Cardiac muscle cell (in vitro differentiated cells and primary cell): ENCODE measurements at regions not wholly inside any gene's neighbourhood (a gene's known extent, or its start where the extent isn't known, plus 50 kb on each side); places are given as distances from the start of the nearest gene placed in this dataset.
"Not testable (repeated sequence)": the region's sequence is repeated elsewhere in the genome, so short reads cannot be mapped to it uniquely, and the experiment has no call there.

Experiments
- DNase-seq, 2 donors: peaks; one replicate each; pipeline versions ENCODE4 v3.0.0 to v3.0.0-alpha.2; 2010 to 2017; ENCODE audit warnings: low read depth in 1 of 2, low spot score in 1 of 2
- H3K27ac ChIP-seq: fragments of 200-600 bp; sonication (generic); 2 replicates; pipeline ENCODE4 v1.5.1; 2016
- H3K27me3 ChIP-seq: fragments of 200-600 bp; sonication (generic); 2 replicates; pipeline ENCODE4 v1.6.0; 2016; ENCODE audit warnings: control low read depth
- H3K36me3 ChIP-seq: fragments of 200-600 bp; sonication (generic); 2 replicates; pipeline ENCODE4 v1.5.1; 2016; ENCODE audit warnings: control low read depth
- H3K4me1 ChIP-seq: fragments of 200-600 bp; sonication (generic); 2 replicates; pipeline ENCODE4 v1.8.1; 2017; ENCODE audit warnings: low read depth, mild to moderate bottlenecking, mixed run types
- H3K4me3 ChIP-seq: fragments of 200-600 bp; sonication (generic); 2 replicates; pipeline ENCODE4 v1.5.1; 2016; ENCODE audit warnings: mild to moderate bottlenecking
- H3K9me3 ChIP-seq: fragments of 200-600 bp; sonication (generic); 2 replicates; pipeline ENCODE4 v1.5.1; 2017; ENCODE audit warnings: low read depth, mild to moderate bottlenecking, control low read depth

DNA sequence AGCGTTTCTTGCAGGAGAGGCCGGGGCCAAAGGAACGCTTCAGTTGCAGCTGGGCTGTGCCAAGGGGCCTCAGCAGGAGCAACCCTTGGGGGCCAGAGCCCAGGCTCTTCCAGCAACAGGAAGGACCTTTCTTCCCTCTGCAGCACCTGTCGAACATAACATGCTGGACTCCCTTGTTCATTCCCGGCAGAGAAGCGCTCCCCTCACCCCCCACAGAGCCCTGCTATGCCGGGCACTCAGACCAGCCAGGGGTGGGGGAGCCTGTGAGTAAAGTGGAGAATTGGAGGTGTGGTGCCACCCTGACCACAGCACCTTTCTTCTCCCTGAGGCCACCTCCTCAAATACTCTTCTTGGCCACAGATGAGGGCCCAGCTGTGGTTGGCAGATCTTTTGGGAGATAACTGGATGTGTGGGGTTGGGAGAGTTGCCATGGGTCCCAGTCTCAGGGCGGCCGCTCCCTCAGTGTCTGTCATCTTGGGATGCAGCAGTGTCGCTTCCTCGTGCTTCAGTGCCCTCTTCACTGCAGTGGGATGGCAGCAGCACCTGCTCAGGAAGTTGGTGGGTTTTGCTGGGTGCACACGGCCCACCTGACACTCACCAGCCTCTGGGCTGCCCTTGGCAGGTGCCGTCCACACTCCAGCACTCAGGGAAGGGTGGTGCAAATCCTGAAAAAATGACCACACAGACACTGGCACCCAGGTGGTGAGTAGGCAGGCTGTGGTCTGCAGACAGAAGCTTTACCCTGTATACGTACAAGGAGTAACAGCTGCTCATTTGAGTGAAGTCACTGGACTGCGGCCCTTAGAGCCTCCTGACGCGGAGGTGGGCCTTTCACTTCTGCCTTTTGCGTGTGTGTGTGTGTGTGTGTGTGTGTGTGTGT lies 67.5 kb downstream of the NPIPB11 start:
- not testable (repeated sequence) for DNase-seq, H3K4me3 ChIP-seq, H3K9me3 ChIP-seq, H3K4me1 ChIP-seq, H3K27me3 ChIP-seq, H3K36me3 ChIP-seq, H3K27ac ChIP-seq

GRCh38 chr16:29337385-29337901 lies 69.1 kb downstream of the NPIPB11 start:
- not testable (repeated sequence) for H3K27me3 ChIP-seq, H3K27ac ChIP-seq, H3K4me3 ChIP-seq, DNase-seq, H3K36me3 ChIP-seq, H3K4me1 ChIP-seq, H3K9me3 ChIP-seq

DNA sequence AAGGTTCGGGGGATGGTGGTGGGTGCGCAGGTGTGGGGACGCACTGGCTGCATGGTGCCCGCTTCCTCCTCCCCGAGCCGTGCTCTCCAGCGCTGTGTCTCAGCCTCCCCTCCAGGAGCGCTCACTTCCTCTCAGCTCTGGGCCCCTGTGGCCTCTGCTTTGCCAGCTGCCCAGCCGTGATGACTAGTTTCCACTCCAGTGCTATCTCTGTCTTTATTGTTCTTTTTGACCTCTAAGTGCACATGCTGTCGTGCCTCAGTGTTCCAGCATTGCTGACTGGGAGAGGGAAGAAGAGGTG lies 71.0 kb downstream of the NPIPB11 start:
- H3K36me3 ChIP-seq, H3K4me3 ChIP-seq, H3K27me3 ChIP-seq, DNase-seq, H3K27ac ChIP-seq, H3K4me1 ChIP-seq, H3K9me3 ChIP-seq: not testable (repeated sequence)

DNA sequence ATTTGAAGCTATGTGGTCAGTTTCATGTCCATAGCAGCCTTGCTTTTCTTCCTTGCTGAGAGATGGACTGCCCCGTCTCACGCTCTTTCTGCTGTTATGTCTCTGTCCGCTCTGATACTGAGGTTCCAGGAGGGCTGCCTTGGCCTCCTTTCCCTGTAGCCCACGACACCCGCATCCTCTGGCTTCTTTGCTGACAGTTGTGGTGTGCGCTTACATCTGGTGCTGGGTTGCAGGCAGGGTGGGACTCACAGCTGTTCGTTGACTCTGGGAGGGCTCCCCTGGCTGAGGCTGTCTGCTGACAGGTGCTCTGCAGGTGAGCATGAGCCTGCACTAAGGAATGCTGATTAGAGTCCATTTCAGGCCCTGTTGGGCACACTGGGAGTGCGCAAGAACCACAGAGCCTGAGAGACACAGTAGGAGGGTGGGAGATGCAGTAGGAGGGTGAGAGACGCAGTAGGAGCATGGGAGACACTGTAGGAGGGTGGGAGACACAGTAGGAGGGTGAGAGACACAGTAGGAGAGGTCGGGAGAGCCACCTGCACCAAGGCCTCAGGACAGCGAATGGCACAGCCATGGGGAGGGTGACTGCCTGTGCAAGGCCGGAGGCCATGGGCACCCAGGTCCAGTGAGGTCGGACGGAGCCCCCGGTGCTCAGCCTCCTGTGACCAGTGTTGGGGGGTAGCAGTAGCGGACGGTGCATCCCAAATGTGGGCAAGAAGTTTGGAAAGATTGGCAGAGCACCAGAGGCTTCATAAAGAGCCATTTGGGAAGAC lies 71.5 kb downstream of the NPIPB11 start:
- not testable (repeated sequence) for H3K4me3 ChIP-seq, H3K9me3 ChIP-seq, DNase-seq, H3K36me3 ChIP-seq, H3K4me1 ChIP-seq, H3K27me3 ChIP-seq, H3K27ac ChIP-seq

GRCh38 chr16:29333492-29334097 lies 72.9 kb downstream of the NPIPB11 start:
- H3K4me1 ChIP-seq, H3K27ac ChIP-seq, H3K27me3 ChIP-seq, DNase-seq, H3K4me3 ChIP-seq, H3K9me3 ChIP-seq, H3K36me3 ChIP-seq: not testable (repeated sequence)

DNA sequence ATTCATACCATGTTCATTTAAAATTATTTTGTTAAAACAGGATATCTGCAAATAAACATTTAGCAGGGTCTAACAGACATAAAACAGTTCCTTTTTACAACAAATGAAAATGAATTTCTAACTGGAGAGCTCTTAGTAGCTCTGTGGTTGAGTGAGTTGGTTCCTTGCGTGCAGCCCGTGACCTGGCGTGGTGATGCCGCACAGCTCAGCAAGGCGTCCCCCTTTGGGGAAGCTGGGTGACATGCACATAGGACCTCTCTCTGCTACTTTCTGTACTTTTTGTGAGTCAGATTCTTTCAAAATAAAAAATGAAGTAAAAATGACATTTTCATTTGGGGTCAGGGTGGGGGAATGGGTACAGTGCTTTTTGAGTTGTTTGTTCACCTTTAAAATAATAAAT lies 75.9 kb downstream of the NPIPB11 start:
- H3K4me3 ChIP-seq, H3K36me3 ChIP-seq, H3K27me3 ChIP-seq, H3K9me3 ChIP-seq, DNase-seq, H3K4me1 ChIP-seq, H3K27ac ChIP-seq: not testable (repeated sequence)

- not testable (repeated sequence) for H3K36me3 ChIP-seq, DNase-seq, H3K4me1 ChIP-seq, H3K9me3 ChIP-seq, H3K27me3 ChIP-seq, H3K27ac ChIP-seq, H3K4me3 ChIP-seq
Observed at GRCh38 chr16:29328528-29328927, 78.0 kb downstream of the NPIPB11 start.

GRCh38 chr16:29327631-29328408 lies 78.7 kb downstream of the NPIPB11 start:
- peak in 1 of 2 donors; percentile 50 for DNase-seq
- H3K27ac ChIP-seq, H3K36me3 ChIP-seq, H3K27me3 ChIP-seq, H3K9me3 ChIP-seq, H3K4me3 ChIP-seq, H3K4me1 ChIP-seq: not testable (repeated sequence)

- not testable (repeated sequence) for H3K9me3 ChIP-seq, H3K4me1 ChIP-seq, H3K27ac ChIP-seq, H3K4me3 ChIP-seq, H3K36me3 ChIP-seq, DNase-seq, H3K27me3 ChIP-seq
Observed at GRCh38 chr16:29326164-29327125, 80.1 kb downstream of the NPIPB11 start.

- not testable (repeated sequence) for H3K27me3 ChIP-seq, DNase-seq, H3K4me1 ChIP-seq, H3K9me3 ChIP-seq, H3K27ac ChIP-seq, H3K36me3 ChIP-seq, H3K4me3 ChIP-seq
Observed at GRCh38 chr16:29323725-29324124, 82.8 kb downstream of the NPIPB11 start.
